Gastroesophageal sphincter (tissue), 4 donors: ENCODE measurements at regions not wholly inside any gene's neighbourhood (a gene's known extent, or its start where the extent isn't known, plus 50 kb on each side); places are given as distances from the start of the nearest gene placed in this dataset.

Source experiments
- ATAC-seq: fragments of 150-250 bp; one replicate; pipeline ENCODE4 v1.9.1; 2016; ENCODE audit warnings: mild to moderate bottlenecking, moderate library complexity
- H3K27ac ChIP-seq, 4 donors: fragments of 200-600 bp; sonication (generic) in 3 of 4; 1 replicate in 3 of 4; 2 replicates in 1 of 4; pipeline ENCODE4 v1.5.1; 2016 to 2019
- H3K27me3 ChIP-seq: fragments of 200-600 bp; sonication (generic); one replicate; pipeline ENCODE4 v1.5.1; 2019
- H3K36me3 ChIP-seq, 2 donors: fragments of 200-600 bp; sonication (generic); one replicate each; pipeline ENCODE4 v1.5.1; 2019; ENCODE audit warnings: control low read depth in 1 of 2
- H3K4me1 ChIP-seq, 3 donors: fragments of 200-600 bp; sonication (generic); 1 replicate in 2 of 3; 2 replicates in 1 of 3; pipeline ENCODE4 v1.5.1; 2016 to 2019; ENCODE audit warnings: control low read depth in 2 of 3
- H3K4me3 ChIP-seq, 2 donors: fragments of 200-600 bp; sonication (generic); one replicate each; pipeline ENCODE4 v1.5.1; 2019; ENCODE audit warnings: mild to moderate bottlenecking in 1 of 2, moderate library complexity in 1 of 2
- H3K9me3 ChIP-seq, 3 donors: fragments of 200-600 bp; sonication (generic); one replicate each; pipeline ENCODE4 v1.5.1; 2017 to 2019; ENCODE audit warnings: control low read depth in 2 of 3
- CTCF ChIP-seq, 4 experiments: fragments of 200-600 bp in 2 of 4; fragments of 450-650 bp in 2 of 4; sonication (generic) in 1 of 4; IDR thresholded peaks; one replicate each; pipeline ENCODE4 v1.5.1; 2017 to 2019; ENCODE audit warnings: antibody characterized with exemption in 4 of 4, mild to moderate bottlenecking in 2 of 4, moderate library complexity in 2 of 4
- EP300 ChIP-seq: sonication (generic); formaldehyde crosslinking; IDR thresholded peaks from one replicate; pipeline ENCODE4 v1.6.1; 2017; ENCODE audit warnings: antibody characterized with exemption, mild to moderate bottlenecking
- POLR2A ChIP-seq, 2 donors: fragments of 450-650 bp; IDR thresholded peaks; one replicate each; pipeline ENCODE4 v1.6.1; 2017; ENCODE audit warnings: antibody characterized with exemption in 2 of 2, mild to moderate bottlenecking in 2 of 2, moderate library complexity in 1 of 2
- POLR2AphosphoS5 ChIP-seq: sonication (generic); formaldehyde crosslinking; IDR thresholded peaks from one replicate; pipeline ENCODE4 v1.6.1; 2017; ENCODE audit warnings: antibody characterized with exemption
- WGBS, 2 donors: methylation state at CpG; one replicate each; pipeline ENCODE4 v1.1.5; 2018; ENCODE audit warnings: low coverage in 1 of 2; 5-methylcytosine and 5-hydroxymethylcytosine counted together

GRCh38 chr7:110413038-110413437, 677.9 kb upstream of the LRRN3 start:
- H3K27me3 ChIP-seq, result no peaks in the 10 kb centered on the region
- H3K9me3 ChIP-seq, result no peaks in the 10 kb centered on the region
- no peaks in the 10 kb centered on the region for H3K4me1 ChIP-seq
- no peak for ATAC-seq
- TF ChIP-seq POLR2AphosphoS5, result no peak
- no peak for TF ChIP-seq POLR2A (IDR thresholded peaks at IDR 0.05)
- TF ChIP-seq CTCF (IDR thresholded peaks at IDR 0.05), result no peak
- no peak for TF ChIP-seq EP300
- no peak overlapping the region for H3K4me3 ChIP-seq
- no peaks in the 10 kb centered on the region for H3K36me3 ChIP-seq
- H3K27ac ChIP-seq, result no peak overlapping the region

- ATAC-seq, result no peak
- no peak for TF ChIP-seq CTCF (IDR thresholded peaks at IDR 0.05)
- no peak for TF ChIP-seq EP300
- no peak for TF ChIP-seq POLR2AphosphoS5
- no peak for TF ChIP-seq POLR2A (IDR thresholded peaks at IDR 0.05)
- Histone ChIP-seq H3K27ac (no peak overlapping the region), H3K9me3 (no peaks in the 10 kb centered on the region), H3K4me1 (no peaks in the 10 kb centered on the region), H3K27me3 (no peaks in the 10 kb centered on the region), H3K4me3 (no peak overlapping the region), H3K36me3 (no peaks in the 10 kb centered on the region)
- 81 to 100% methylated on average over 1 to 2 of the region's 2 CpGs for WGBS, 2 donors
These were observed 673.3 kb upstream of the LRRN3 start for GRCh38 chr7:110417611-110418010.

- ATAC-seq, result no peak
- Histone ChIP-seq H3K36me3 (no peaks in the 10 kb centered on the region), H3K27ac (no peak overlapping the region), H3K4me1 (no peaks in the 10 kb centered on the region), H3K9me3 (no peaks in the 10 kb centered on the region), H3K27me3 (no peaks in the 10 kb centered on the region), H3K4me3 (no peak overlapping the region)
- TF ChIP-seq EP300 (no peak), POLR2AphosphoS5 (no peak), CTCF (IDR thresholded peaks at IDR 0.05) (no peak), POLR2A (IDR thresholded peaks at IDR 0.05) (no peak)
- 68 to 86% methylated on average over 2 of the region's 2 CpGs for WGBS, 2 donors
These were observed 672.2 kb upstream of the LRRN3 start for GRCh38 chr7:110418659-110419280.

GRCh38 chr7:110420788-110421187, 670.1 kb upstream of the LRRN3 start:
- 64 to 100% methylated on average over 1 of the region's 1 CpG for WGBS, 2 donors

More at GRCh38 chr7:110420788-110421187, 670.1 kb upstream of the LRRN3 start:
- TF ChIP-seq POLR2AphosphoS5 (no peak), CTCF (IDR thresholded peaks at IDR 0.05) (no peak), POLR2A (IDR thresholded peaks at IDR 0.05) (no peak), EP300 (no peak)
- H3K4me1 ChIP-seq, result no peaks in the 10 kb centered on the region
- H3K27ac ChIP-seq, result no peak overlapping the region
- H3K4me3 ChIP-seq, result no peak overlapping the region
- H3K36me3 ChIP-seq, result no peaks in the 10 kb centered on the region
- no peaks in the 10 kb centered on the region for H3K27me3 ChIP-seq
- ATAC-seq, result no peak
- H3K9me3 ChIP-seq, result no peaks in the 10 kb centered on the region
